ENCODE measurements at regions not wholly inside any gene's neighbourhood (a gene's known extent, or its start where the extent isn't known, plus 50 kb on each side); places are given as distances from the start of the nearest gene placed in this dataset.
A peak's percentile ranks its signal among the peaks of the same experiment; 100 is the strongest.

DNA sequence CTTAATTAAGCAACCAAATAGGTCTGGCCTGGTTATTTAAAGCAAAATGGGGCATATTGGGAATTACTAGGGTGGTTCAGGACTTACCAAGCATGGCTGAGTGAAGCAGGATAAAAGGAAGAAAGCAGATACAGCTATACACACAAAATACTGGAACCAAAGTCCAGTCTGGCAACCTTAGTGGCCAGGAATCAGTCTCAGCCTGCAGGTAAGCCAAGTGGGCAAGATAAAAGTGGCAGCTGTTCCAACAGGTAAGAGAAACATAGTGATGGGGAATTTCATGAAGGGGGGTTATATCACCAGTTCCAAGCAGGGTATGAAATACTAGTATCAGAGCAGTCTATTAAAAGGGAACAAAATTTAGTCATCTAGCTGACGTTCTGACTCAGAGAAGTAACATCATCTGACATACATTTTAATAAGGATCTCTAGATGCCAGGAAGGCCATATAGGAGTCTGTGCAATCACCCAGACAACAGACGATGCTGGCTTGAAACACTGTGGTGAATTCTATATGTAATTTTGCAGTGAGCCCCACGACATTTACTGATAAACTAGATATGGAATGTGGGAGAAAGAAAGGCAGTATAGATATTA lies 292.1 kb upstream of the HSF2 start:
- no peaks in the 10 kb centered on the region for H3K4me1 Mint-ChIP-seq
- no peak overlapping the region for H3K4me3 Mint-ChIP-seq
- no peaks in the 10 kb centered on the region for H3K27me3 Mint-ChIP-seq
- no peak for ATAC-seq (replicated peaks)
- no peak overlapping the region for H3K27ac Mint-ChIP-seq
- H3K9me3 Mint-ChIP-seq = no peaks in the 10 kb centered on the region
- no peaks in the 10 kb centered on the region for H3K36me3 Mint-ChIP-seq (ENCODE audit: low read depth)

DNA sequence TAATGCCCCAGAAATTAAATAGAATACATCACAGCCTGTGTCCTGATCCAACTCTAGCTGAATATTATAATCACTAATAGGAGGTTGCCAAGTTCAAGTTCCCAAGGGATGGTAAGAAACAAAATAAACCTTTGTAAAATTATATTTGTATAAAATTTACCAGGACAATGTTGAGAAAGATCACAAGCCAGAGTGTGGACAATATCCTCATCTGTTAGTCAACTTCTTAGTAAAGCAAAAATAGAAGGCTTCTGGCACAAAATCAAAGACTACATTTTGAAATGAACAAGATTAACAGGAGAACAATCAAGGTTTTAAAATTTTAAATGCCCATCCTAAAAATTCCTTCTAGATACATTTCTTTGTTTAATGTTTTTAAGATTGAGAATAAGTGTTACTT lies 290.4 kb upstream of the HSF2 start:
- no peak for ATAC-seq (replicated peaks)
- Mint-ChIP-seq H3K27me3 (no peaks in the 10 kb centered on the region), H3K4me1 (no peaks in the 10 kb centered on the region), H3K36me3 (ENCODE audit: low read depth) (no peaks in the 10 kb centered on the region), H3K9me3 (no peaks in the 10 kb centered on the region), H3K4me3 (no peak overlapping the region), H3K27ac (no peak overlapping the region)

DNA sequence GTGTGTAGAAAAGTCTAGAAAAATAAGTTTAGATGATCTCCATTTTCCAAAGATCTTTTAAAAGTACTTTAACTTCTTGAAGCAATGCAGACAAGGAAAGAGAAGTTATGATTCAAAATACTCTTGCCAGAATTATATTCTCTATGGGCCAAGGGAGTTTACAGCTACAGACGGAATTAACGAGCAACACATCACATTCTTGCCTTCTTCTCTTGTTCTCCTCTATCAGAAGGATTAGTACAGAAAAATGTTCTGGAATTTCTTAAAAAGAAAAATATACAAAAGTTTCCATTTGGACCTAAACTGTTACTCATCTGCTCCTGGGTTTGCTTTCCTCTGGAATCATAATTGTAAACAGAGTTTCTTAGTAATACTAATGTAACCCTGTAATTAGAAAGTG lies 284.7 kb upstream of the HSF2 start:
- Mint-ChIP-seq H3K36me3 (ENCODE audit: low read depth) (no peaks in the 10 kb centered on the region), H3K4me1 (no peaks in the 10 kb centered on the region), H3K4me3 (no peak overlapping the region), H3K9me3 (no peaks in the 10 kb centered on the region), H3K27me3 (no peaks in the 10 kb centered on the region), H3K27ac (no peak overlapping the region)
- no peak for ATAC-seq (replicated peaks)

DNA sequence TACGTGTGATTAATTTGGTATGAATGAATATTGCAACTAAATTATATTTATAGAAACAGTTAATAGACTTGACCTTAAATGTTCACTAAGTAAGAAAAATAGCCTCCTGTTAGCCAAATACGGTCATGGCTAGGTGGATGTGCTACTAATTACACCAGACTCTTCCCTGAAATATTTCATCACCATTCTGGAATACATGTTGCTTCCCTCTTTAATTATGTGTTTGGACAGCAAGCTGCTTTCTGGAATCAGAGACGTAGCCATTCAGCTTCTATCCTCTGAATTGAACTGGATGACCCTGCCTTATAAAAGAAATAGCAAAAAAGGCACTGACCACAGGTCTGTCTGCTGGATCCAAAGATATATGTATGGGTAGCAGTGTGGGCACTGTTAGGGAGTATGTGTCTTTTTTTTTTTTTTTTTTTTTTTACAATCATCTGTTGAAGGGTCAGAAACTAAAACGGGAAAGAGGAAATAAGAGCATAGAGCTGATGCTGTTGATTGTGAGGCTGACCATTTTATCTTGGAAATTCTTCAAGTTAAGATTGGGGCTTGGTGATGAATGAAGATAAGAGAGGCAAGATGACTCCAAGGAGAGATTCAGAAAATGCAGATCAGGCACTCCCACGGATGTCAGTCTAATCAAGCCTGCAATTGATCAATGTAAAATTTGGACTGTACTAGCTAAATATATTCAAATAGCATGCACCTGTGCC lies 283.2 kb upstream of the HSF2 start:
- Mint-ChIP-seq H3K36me3 (ENCODE audit: low read depth) (no peaks in the 10 kb centered on the region), H3K4me3 (no peak overlapping the region), H3K4me1 (no peaks in the 10 kb centered on the region), H3K27ac (no peak overlapping the region), H3K9me3 (no peaks in the 10 kb centered on the region), H3K27me3 (no peaks in the 10 kb centered on the region)
- ATAC-seq (replicated peaks) = no peak

DNA sequence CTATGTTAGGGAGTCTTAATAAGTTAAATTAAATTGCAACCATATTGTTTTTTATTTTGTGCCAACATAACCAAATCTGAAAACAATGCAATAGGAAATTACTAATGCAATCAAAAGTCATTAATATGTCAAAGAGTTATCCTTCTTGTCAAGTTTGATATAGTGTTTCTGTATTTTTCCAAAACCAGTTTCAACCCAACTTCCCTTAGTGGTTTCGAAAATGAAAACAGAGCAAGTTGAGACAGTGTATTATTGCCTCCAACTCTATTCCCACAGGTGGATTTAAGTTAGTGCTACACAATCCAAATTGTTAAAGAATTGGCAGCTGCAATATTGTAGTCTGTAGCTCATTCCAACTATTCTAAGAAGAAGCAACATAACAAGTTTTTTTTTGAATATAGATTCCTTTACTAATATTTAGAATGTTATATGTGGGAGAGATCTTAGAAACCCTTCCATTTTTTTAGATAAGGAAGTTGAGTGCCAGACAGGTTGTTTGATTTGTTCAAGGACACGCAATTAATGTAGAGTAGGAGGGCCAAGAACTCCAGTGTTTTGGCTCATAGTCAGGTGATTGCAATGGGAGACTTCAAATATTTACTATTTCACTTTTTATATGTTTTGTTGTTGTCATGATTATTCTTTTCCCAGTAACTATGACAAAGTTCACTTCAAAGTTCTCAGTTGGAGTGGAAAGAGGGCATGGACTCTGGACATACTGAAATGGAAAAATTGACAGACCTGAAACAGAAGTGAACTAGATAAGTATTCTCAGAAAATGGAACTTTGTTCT lies 282.4 kb upstream of the HSF2 start:
- H3K4me1 Mint-ChIP-seq = no peaks in the 10 kb centered on the region
- no peak overlapping the region for H3K4me3 Mint-ChIP-seq
- H3K36me3 Mint-ChIP-seq (ENCODE audit: low read depth) = no peaks in the 10 kb centered on the region
- H3K9me3 Mint-ChIP-seq = no peaks in the 10 kb centered on the region
- H3K27ac Mint-ChIP-seq = no peak overlapping the region
- H3K27me3 Mint-ChIP-seq = no peaks in the 10 kb centered on the region
- no peak for ATAC-seq (replicated peaks)

DNA sequence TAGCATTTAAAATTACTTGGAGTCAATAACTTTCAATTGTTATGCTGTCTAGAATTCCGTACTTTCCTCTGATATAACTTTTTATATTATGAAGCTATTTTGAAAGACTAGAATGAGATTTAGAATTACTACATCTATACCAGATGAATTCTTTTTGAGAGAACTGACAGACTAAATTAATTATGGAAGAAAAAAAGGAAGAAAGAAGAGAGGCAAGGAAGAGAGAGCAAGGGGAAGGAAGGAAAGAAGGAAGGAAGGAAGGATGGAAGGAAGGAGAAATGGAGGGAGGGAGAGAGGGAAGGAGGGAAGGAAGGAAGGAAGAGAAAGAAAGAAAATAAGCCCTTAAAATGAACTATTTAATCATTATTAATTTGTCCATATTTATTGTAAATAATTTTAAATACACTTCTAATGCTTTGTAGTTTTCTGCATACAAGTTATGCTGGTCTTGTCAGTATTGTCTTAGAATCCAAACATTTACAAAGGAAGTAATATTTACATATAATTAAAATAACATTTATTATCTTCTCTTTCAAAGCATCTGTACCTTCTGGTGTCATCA lies 280.4 kb upstream of the HSF2 start:
- Mint-ChIP-seq H3K4me3 (no peak overlapping the region), H3K9me3 (no peaks in the 10 kb centered on the region), H3K27ac (no peak overlapping the region), H3K36me3 (ENCODE audit: low read depth) (no peaks in the 10 kb centered on the region), H3K4me1 (no peaks in the 10 kb centered on the region), H3K27me3 (no peaks in the 10 kb centered on the region)
- no peak for ATAC-seq (replicated peaks)

DNA sequence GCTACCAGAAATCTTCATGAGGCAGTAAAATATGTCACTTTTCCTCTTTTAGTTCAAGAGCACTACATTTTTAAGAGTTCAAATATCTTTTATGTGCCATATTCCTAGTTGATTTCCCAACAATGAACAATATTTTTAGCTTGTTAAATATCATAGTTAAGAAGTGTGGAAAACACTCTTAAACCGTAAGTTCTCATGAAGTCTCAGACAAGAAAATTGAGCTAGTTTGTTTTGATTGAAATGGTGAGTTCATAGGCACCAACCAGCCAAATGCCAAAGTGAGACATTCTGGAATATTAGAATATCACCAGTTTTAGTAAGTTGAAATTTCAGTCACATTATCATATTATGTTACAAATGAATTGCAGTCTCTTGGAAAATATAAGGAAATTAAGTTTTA lies 277.2 kb upstream of the HSF2 start:
- Mint-ChIP-seq H3K9me3 (peaks cover under 1% of the 10 kb centered on the region), H3K4me3 (no peak overlapping the region), H3K27ac (no peak overlapping the region), H3K36me3 (ENCODE audit: low read depth) (no peaks in the 10 kb centered on the region), H3K4me1 (no peaks in the 10 kb centered on the region), H3K27me3 (no peaks in the 10 kb centered on the region)
- ATAC-seq (replicated peaks) = no peak

DNA sequence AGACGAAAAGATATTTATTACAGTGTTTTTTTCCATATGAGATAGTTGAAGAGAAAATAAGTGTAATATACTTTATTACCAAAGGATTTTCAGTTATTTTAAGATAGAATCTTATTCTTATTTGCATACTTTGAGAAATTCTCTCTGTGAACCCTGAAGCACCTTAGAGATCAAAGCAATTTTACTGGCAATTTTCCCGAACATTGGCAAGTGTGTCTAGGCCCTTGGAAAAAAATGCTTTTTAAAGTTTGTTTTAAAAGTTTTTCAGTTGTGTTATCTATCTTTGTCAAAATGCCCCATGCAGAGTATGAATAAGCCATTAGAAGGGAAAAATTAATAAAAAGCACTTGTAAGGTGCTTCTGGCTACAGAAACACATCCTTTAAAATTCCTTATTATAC lies 276.8 kb upstream of the HSF2 start:
- H3K4me3 Mint-ChIP-seq = no peak overlapping the region
- H3K27me3 Mint-ChIP-seq = no peaks in the 10 kb centered on the region
- H3K36me3 Mint-ChIP-seq (ENCODE audit: low read depth) = no peaks in the 10 kb centered on the region
- H3K27ac Mint-ChIP-seq = no peak overlapping the region
- H3K4me1 Mint-ChIP-seq = no peaks in the 10 kb centered on the region
- no peak for ATAC-seq (replicated peaks)
- H3K9me3 Mint-ChIP-seq = peaks cover 5% of the 10 kb centered on the region

DNA sequence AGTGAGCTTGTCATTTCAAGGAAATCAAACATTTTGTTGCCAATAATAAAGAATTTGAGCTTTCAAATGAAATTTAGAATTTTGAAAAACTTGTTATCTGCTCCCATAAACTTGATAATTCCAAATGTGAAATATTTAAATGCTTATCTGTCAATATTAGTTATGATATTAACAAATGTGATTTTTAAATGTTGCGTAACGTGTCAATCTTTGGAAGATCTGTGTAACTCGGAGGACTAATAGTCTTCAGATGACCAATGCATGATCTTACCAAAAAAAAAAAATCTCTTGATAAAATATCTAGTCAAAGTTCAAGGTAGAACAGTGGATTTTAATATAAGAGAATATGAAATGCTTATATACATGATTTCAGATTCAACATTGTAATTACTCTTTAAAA lies 274.5 kb upstream of the HSF2 start:
- Mint-ChIP-seq H3K4me1 (no peaks in the 10 kb centered on the region), H3K27ac (no peak overlapping the region), H3K4me3 (no peak overlapping the region), H3K27me3 (no peaks in the 10 kb centered on the region), H3K36me3 (ENCODE audit: low read depth) (no peaks in the 10 kb centered on the region), H3K9me3 (peaks cover 5% of the 10 kb centered on the region)
- ATAC-seq (replicated peaks) = no peak

DNA sequence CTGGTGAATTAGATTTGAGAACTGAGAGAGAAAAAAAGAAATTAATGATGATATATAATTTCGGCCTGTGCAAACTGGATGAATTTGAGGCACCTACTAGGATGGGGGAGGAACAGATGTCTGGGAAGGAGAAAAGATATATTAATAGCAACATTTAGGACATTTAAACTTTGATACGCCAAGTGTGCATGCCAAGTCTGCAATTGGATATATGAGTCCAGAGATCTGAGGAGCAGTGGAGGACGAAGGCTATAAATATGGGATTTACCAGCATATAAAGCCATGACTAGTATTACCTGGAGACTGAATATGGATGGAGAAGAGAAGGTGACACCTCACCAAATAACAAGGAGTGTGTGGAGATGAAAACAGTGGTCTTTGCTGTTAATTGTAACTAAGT lies 272.6 kb upstream of the HSF2 start:
- Mint-ChIP-seq H3K9me3 (peaks cover 5% of the 10 kb centered on the region), H3K4me3 (no peak overlapping the region), H3K4me1 (no peaks in the 10 kb centered on the region), H3K27me3 (no peaks in the 10 kb centered on the region), H3K36me3 (ENCODE audit: low read depth) (no peaks in the 10 kb centered on the region), H3K27ac (no peak overlapping the region)
- ATAC-seq (replicated peaks) = no peak

DNA sequence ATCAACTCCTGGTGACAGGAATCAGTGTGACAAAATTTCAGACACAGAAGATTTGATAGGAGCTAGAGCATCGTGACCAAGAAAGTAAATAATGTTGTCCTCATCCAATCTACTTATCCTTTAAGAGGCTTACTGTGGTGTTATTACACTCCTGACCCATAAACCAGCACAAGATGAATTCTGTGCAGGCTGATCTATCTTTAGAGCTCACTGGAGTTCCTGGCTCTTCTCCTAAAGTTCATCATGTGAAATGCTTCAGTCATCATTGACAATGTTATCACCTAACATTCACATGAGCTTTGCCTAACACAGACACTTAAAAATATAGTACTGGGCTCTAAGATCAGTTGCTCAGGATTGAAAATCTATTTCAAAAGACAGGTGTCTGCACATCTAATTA lies 271.0 kb upstream of the HSF2 start:
- H3K36me3 Mint-ChIP-seq (ENCODE audit: low read depth) = no peaks in the 10 kb centered on the region
- H3K4me1 Mint-ChIP-seq = no peaks in the 10 kb centered on the region
- H3K9me3 Mint-ChIP-seq = peaks cover 5% of the 10 kb centered on the region
- no peak overlapping the region for H3K4me3 Mint-ChIP-seq
- ATAC-seq (replicated peaks) = no peak
- H3K27me3 Mint-ChIP-seq = no peaks in the 10 kb centered on the region
- H3K27ac Mint-ChIP-seq = no peak overlapping the region

DNA sequence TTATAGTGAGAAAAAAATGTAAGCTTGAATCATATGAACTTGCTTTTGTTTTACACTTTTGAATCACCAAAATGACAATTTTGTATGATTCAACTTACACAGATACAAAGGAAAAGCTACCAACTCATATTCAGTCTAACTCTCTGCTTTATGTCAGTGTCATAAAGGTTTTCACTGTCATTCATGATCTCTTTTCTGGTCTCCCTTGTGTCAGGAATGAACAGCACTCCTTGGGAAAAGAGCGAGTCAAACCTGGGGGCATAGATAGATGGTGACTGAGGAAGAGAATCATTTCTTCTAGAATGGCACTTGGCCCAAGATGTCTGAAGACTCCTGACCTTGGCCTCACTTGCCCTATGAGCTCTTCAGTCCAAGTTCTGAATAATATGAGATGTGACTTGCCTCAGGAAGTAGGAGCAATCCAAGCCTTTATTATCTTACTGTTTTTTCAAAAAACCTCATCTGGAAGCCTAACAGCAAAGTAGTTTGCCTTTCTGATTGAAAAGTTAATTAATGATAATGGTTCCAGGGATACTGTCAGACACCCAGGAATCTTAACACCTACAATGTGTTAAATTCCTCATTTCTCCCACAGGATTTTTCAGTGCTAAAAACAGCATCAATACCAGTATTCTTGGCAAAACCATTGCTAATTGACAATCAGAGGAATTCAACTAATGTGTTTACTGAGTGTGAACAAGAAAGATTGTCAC lies 270.0 kb upstream of the HSF2 start:
- Mint-ChIP-seq H3K27me3 (no peaks in the 10 kb centered on the region), H3K27ac (no peak overlapping the region), H3K36me3 (ENCODE audit: low read depth) (no peaks in the 10 kb centered on the region), H3K4me1 (no peaks in the 10 kb centered on the region), H3K9me3 (peaks cover 5% of the 10 kb centered on the region), H3K4me3 (no peak overlapping the region)
- no peak for ATAC-seq (replicated peaks)

DNA sequence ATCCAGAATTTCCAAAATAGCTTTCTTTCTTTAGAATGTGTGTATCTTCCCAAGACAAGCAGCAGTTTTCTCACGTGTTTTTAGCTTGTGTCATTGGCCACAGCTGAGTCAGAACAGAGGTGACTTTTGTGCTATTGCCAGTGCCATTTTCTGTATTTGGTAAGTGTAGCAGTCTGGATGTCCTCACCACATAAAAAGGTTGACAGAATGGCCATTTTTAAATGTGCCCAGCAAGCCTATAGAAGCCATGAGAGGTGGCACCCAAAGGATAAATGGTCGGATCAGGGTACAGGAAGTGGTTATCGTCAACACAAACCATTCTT lies 269.5 kb upstream of the HSF2 start:
- peak; percentile 9 for ATAC-seq (replicated peaks)
- Mint-ChIP-seq H3K9me3 (peaks cover 5% of the 10 kb centered on the region), H3K4me1 (no peaks in the 10 kb centered on the region), H3K36me3 (ENCODE audit: low read depth) (no peaks in the 10 kb centered on the region), H3K27ac (no peak overlapping the region), H3K4me3 (no peak overlapping the region), H3K27me3 (no peaks in the 10 kb centered on the region)

DNA sequence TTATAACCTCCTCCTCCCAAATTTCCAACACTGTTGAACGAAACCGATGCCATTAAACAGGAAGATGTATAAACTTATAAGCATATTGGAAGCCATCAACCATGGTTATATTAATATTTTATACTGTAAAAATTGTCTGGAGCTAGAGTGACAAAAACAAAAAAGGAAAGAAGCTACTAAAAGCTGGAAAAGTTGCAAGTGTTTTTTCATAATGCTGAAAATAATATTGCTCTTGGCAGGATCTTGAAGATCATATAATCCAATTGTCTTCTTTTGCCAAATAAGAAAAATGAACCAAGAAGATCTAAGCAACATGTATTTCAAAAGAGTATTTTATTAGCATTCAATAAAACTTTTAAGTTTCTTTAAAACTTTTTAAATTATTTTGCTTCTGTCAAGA lies 268.9 kb upstream of the HSF2 start:
- Mint-ChIP-seq H3K27ac (no peak overlapping the region), H3K4me3 (no peak overlapping the region), H3K27me3 (no peaks in the 10 kb centered on the region), H3K4me1 (no peaks in the 10 kb centered on the region), H3K36me3 (ENCODE audit: low read depth) (no peaks in the 10 kb centered on the region), H3K9me3 (peaks cover 5% of the 10 kb centered on the region)
- ATAC-seq (replicated peaks) = no peak

All from activated T-helper 17 cell treated with anti-CD3 and anti-CD28 coated beads, Interleukin-2, amount 50 U/mL, for 72 hours (primary cell).